ENCODE measurements at regions not wholly inside any gene's neighbourhood (a gene's known extent, or its start where the extent isn't known, plus 50 kb on each side); places are given as distances from the start of the nearest gene placed in this dataset.
A peak's percentile ranks its signal among the peaks of the same experiment; 100 is the strongest.

GRCh38 chr16:86632206-86632605, 53.9 kb downstream of the FOXL1 start:
- no peaks in the 10 kb centered on the region for H3K36me3 Mint-ChIP-seq
- H3K27ac Mint-ChIP-seq, result no peak overlapping the region
- ATAC-seq (no peak), DNase-seq (ENCODE audit: low spot score in 2 of 2) (no peak)
- H3K9me3 Mint-ChIP-seq, result no peaks in the 10 kb centered on the region

- DNase-seq (ENCODE audit: low spot score in 2 of 2) (no peak), ATAC-seq (no peak)
- H3K27ac Mint-ChIP-seq, result peak overlapping the region in 1 of 2 donors; percentile 31
- H3K9me3 Mint-ChIP-seq, result no peaks in the 10 kb centered on the region
- H3K36me3 Mint-ChIP-seq, result no peaks in the 10 kb centered on the region
These were observed 54.6 kb downstream of the FOXL1 start for GRCh38 chr16:86632944-86633343.

GRCh38 chr16:86634292-86634691, 55.9 kb downstream of the FOXL1 start:
- no peak for ATAC-seq
- H3K27ac Mint-ChIP-seq, result no peak overlapping the region

DNA sequence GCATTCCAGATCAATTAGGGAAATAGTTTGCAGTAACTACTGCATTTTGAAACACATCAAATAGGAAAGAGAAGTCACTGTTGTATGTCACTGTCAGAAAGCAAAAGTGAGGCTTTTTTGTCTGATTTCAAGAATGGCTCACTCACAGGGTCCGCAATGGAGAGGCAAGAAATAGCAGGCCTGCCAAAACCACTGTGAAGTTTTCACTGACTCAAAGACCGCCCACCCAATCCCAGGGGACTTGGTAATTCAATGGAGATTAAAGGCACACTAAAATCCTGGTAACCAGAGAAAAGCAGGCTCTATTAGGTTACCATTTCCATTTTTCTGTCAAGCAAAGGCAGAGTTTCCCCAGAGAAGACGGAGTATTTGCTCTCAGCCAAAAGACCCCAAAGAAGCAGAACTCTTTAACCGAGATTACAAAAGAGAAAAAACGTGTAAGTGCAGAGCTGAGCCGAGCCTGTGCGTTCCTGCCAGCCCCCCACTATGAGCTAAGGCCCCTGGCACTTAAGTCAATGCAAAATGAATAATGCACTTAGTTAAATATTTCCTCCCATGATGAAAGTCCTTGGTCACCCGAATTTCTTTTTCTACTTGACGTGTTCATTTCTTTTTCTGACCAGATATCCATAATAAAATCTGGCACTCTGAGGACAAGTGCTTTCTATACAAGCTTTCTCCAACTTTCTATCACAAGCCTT, 57.0 kb downstream of the FOXL1 start:
- H3K36me3 Mint-ChIP-seq, result no peaks in the 10 kb centered on the region
- H3K9me3 Mint-ChIP-seq, result no peaks in the 10 kb centered on the region
- DNase-seq (ENCODE audit: low spot score in 2 of 2) (no peak), ATAC-seq (no peak)
- H3K27ac Mint-ChIP-seq, result peak overlapping the region in 1 of 2 donors; percentile 27

More at GRCh38 chr16:86634292-86634691, 55.9 kb downstream of the FOXL1 start:
- Mint-ChIP-seq H3K9me3 (no peaks in the 10 kb centered on the region), H3K36me3 (no peaks in the 10 kb centered on the region)
- no peak for DNase-seq (ENCODE audit: low spot score in 2 of 2)

DNA sequence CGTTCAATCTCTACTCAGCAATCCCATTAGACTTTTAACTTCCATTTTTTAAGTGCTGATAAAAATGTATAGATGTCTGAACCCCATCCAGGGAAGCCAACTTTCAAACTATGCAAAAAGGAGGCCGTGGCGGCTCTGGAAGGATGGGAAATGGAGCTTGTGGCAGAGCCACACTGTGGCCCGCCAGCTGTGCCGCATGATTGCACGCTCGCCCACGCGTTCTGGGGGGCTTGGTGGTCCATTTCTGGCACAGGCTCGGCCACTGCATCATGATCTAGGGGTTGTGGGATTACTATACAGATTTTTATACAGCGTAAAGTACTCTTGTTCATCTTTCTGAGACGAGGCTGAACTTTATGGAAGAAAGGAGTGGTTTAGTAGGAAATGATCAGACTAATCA, 57.6 kb downstream of the FOXL1 start:
- ATAC-seq (no peak), DNase-seq (ENCODE audit: low spot score in 2 of 2) (no peak)

GRCh38 chr16:86637744-86638143, 59.4 kb downstream of the FOXL1 start:
- Mint-ChIP-seq H3K27ac (no peak overlapping the region), H3K9me3 (no peaks in the 10 kb centered on the region), H3K36me3 (no peaks in the 10 kb centered on the region)
- ATAC-seq (no peak), DNase-seq (ENCODE audit: low spot score in 2 of 2) (no peak)

More for the DNA sequence above, 57.6 kb downstream of the FOXL1 start:
- peak overlapping the region in 1 of 2 donors; percentile 27 for H3K27ac Mint-ChIP-seq
- no peaks in the 10 kb centered on the region for H3K9me3 Mint-ChIP-seq
- H3K36me3 Mint-ChIP-seq, result no peaks in the 10 kb centered on the region

- H3K9me3 Mint-ChIP-seq, result no peaks in the 10 kb centered on the region
- DNase-seq (ENCODE audit: low spot score in 2 of 2) (no peak), ATAC-seq (no peak)
- H3K27ac Mint-ChIP-seq, result no peak overlapping the region
- no peaks in the 10 kb centered on the region for H3K36me3 Mint-ChIP-seq
These were observed 60.3 kb downstream of the FOXL1 start for GRCh38 chr16:86638642-86639041.

GRCh38 chr16:86639354-86639753, 61.0 kb downstream of the FOXL1 start:
- H3K27ac Mint-ChIP-seq, result no peak overlapping the region
- H3K9me3 Mint-ChIP-seq, result no peaks in the 10 kb centered on the region
- ATAC-seq (no peak), DNase-seq (ENCODE audit: low spot score in 2 of 2) (no peak)
- H3K36me3 Mint-ChIP-seq, result no peaks in the 10 kb centered on the region

DNA sequence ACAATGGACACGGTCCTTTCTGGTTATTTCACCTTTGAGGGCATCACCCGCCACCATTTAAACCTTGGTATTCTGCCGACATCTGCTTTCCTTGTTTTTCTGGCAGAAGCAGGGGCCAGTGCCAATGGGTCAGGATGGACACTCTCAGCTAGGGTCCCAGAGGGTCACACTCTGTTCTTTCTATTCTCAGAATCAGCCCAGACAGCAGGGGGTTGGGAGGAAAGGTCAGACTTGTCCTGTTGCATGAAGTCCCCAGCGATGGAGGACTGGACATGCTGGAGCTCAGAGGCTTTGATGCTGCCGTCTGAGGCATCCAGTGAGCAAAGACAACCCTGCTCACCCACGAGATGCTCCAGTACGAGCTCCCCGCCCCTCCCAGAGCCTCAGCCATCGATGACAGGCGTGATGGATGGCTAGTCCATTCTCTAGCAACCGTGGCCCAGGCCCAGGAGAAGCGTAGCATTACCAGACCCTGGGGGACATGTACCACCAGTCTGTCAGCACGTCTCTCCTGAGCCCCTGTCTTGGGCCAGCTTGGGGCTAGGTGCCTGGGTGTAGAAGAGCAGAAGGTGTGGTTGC, 62.0 kb downstream of the FOXL1 start:
- ATAC-seq (no peak), DNase-seq (ENCODE audit: low spot score in 2 of 2) (no peak)
- no peaks in the 10 kb centered on the region for H3K36me3 Mint-ChIP-seq
- H3K27ac Mint-ChIP-seq, result no peak overlapping the region
- no peaks in the 10 kb centered on the region for H3K9me3 Mint-ChIP-seq

- Mint-ChIP-seq H3K36me3 (peaks cover 0 to 3% of the 10 kb centered on the region in 2 donors), H3K27ac (no peak overlapping the region), H3K9me3 (peaks cover 2 to 4% of the 10 kb centered on the region in 2 donors)
- ATAC-seq (no peak), DNase-seq (ENCODE audit: low spot score in 2 of 2) (no peak)
These were observed 63.7 kb downstream of the FOXL1 start for GRCh38 chr16:86642087-86642486.

- DNase-seq (ENCODE audit: low spot score in 2 of 2) (no peak), ATAC-seq (no peak)
- Mint-ChIP-seq H3K9me3 (peaks cover 10 to 13% of the 10 kb centered on the region in 2 donors), H3K36me3 (peaks cover 0 to 10% of the 10 kb centered on the region in 2 donors), H3K27ac (no peak overlapping the region)
These were observed 65.3 kb downstream of the FOXL1 start for GRCh38 chr16:86643671-86644070.

DNA sequence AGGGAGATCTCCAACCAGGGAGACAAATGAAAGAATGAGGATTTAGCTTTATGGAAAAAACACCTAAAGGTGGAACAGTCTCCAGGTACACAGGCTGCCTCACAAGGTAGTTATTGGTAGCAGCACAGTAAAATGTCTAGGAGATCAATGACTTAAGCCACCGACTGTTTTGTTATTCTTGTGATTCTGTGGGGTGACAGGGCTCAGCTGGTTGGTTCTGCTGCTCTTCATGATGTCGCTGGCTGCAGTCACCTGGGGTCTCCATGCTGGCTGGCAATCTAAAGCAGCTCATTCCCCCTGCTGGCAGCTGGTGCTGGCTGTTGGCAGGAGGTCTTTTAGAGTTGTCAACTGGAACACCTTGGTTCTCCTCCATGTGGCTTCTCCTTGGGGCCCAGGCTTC, 69.2 kb downstream of the FOXL1 start:
- ATAC-seq (no peak), DNase-seq (ENCODE audit: low spot score in 2 of 2) (no peak)
- Mint-ChIP-seq H3K9me3 (peaks cover 10 to 18% of the 10 kb centered on the region in 2 donors), H3K36me3 (peaks cover 0 to 10% of the 10 kb centered on the region in 2 donors), H3K27ac (no peak overlapping the region)

- DNase-seq (ENCODE audit: low spot score in 2 of 2) (no peak), ATAC-seq (no peak)
- no peak overlapping the region for H3K27ac Mint-ChIP-seq
- H3K36me3 Mint-ChIP-seq, result peaks cover 0 to 10% of the 10 kb centered on the region in 2 donors
- H3K9me3 Mint-ChIP-seq, result peaks cover 10 to 22% of the 10 kb centered on the region in 2 donors
These were observed 71.5 kb downstream of the FOXL1 start for GRCh38 chr16:86649875-86650274.

- Mint-ChIP-seq H3K9me3 (peaks cover 10 to 22% of the 10 kb centered on the region in 2 donors), H3K27ac (no peak overlapping the region)
These were observed 72.8 kb downstream of the FOXL1 start for GRCh38 chr16:86651013-86651627.

DNA sequence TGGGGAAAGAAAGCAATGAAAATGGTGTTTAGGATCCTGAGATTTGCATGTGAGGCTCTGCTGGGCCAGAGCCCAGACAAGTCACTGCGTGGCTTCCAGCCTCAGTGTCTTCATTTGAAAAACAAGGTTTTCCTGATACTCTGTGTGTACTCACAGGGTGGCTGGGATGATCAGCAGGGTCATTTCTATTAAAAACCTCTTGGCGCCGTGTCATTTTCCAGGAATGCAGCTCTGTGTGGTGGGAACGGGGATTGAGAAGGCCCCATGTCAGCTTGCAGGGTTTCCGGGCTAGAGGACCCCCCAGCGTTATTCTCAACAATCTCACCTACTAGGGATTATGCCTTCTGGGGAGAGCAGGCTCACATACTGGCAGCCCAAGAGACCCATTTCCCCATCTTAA, 73.5 kb downstream of the FOXL1 start:
- DNase-seq (ENCODE audit: low spot score in 2 of 2) (no peak), ATAC-seq (no peak)
- H3K36me3 Mint-ChIP-seq, result peaks cover 0 to 10% of the 10 kb centered on the region in 2 donors
- H3K9me3 Mint-ChIP-seq, result peaks cover 10 to 21% of the 10 kb centered on the region in 2 donors
- no peak overlapping the region for H3K27ac Mint-ChIP-seq

More at GRCh38 chr16:86651013-86651627, 72.8 kb downstream of the FOXL1 start:
- peaks cover 0 to 10% of the 10 kb centered on the region in 2 donors for H3K36me3 Mint-ChIP-seq
- no peak for DNase-seq (ENCODE audit: low spot score in 2 of 2)
- no peak for ATAC-seq

DNA sequence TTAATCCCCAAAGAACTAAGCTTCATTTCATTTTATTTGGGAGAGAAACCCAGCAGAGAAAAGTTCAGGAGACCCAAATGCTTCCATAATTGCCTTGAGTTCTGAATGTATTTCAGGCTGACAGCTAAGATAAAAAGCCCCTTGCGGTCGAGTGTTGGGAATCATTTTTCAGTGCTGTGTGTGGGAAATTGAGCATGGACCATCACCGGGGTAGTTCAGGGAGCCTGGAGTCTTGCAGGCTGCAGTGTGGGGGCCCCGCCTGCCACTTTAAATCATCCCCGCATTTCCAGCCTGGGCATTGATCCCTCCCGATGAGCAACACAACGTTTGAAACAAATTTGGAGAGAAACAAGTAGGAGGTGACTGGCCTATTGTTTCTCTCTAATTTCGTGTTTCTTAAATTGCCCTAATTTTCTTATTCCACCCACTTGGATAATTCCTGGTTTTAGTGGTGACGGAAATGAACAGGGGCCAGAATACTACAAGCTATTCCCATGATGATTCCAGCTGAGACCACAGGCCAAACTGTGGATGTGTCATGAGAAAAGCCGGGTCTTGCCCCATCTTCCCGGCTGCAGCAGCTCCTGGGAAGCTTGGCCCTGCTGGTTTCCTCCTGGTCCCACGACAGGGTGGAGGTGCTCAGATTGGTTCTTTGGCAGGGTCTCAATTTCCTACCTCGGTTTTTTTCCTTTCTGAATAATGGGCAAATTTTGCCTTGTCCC, 75.1 kb downstream of the FOXL1 start:
- H3K36me3 Mint-ChIP-seq, result no peaks in the 10 kb centered on the region
- H3K9me3 Mint-ChIP-seq, result peaks cover 0 to 8% of the 10 kb centered on the region in 2 donors
- no peak for DNase-seq (ENCODE audit: low spot score in 2 of 2)
- no peak for ATAC-seq
- H3K27ac Mint-ChIP-seq, result no peak overlapping the region

GRCh38 chr16:86657972-86658371, 79.6 kb downstream of the FOXL1 start:
- no peak for ATAC-seq
- no peak overlapping the region for H3K27ac Mint-ChIP-seq
- peaks cover 7% of the 10 kb centered on the region in 2 donors for H3K36me3 Mint-ChIP-seq
- no peak for DNase-seq (ENCODE audit: low spot score in 2 of 2)
- peaks cover 17 to 19% of the 10 kb centered on the region in 2 donors for H3K9me3 Mint-ChIP-seq

Measured in activated naive CD4-positive, alpha-beta T cell treated with anti-CD3 and anti-CD28 coated beads, Interleukin-2, amount 50 U/mL, for 72 hours (primary cell).